ENCODE measurements at regions not wholly inside any gene's neighbourhood (a gene's known extent, or its start where the extent isn't known, plus 50 kb on each side); places are given as distances from the start of the nearest gene placed in this dataset.

DNA sequence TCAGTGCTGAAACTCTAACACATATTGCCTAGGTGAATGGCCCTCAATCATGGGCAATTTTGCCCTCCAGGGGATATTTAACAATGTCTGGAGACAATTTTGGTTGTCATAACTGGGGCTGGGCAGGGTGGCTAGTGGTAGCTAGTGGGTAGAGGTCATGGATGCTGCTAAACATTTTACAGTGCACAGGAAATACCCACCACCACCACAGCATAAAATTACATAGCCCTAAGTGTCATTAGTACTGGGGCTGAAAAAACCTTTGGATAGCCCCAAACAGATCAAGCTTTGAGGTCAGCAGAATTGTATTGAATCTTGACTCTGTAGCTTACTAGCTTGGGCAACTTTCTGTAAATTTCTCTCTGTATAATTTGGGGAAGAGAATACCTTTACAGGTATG lies 758.0 kb downstream of the BCL11B start:
- H2BK120ac ChIP-seq (ENCODE audit: low read depth, low read length): no peak overlapping the region

GRCh38 chr14:98536256-98536655 lies 735.7 kb downstream of the BCL11B start:
- H2BK5ac ChIP-seq (ENCODE audit: low read length): no peak overlapping the region
- no peak overlapping the region for H3K9ac ChIP-seq (ENCODE audit: low read depth, low read length, poor library complexity)
- WGBS, 2 donors (ENCODE audit: extremely low coverage in 2 of 2, insufficient read length in 2 of 2, insufficient replicate concordance in 1 of 2): no CpG with 5 or more reads among the region's 3 CpGs
- H3K18ac ChIP-seq (ENCODE audit: low read length): no peak overlapping the region
- H3K14ac ChIP-seq (ENCODE audit: low read length): no peak overlapping the region
- H4K8ac ChIP-seq (ENCODE audit: low read depth, low read length): no peak overlapping the region
- H2AK5ac ChIP-seq (ENCODE audit: low read depth, low read length): no peak overlapping the region
- H3K27ac ChIP-seq (replicated peaks; ENCODE audit: low read length): no peak overlapping the region
- H3K4ac ChIP-seq (ENCODE audit: low read length): no peak overlapping the region
- H3K27me3 ChIP-seq (ENCODE audit: control insufficient read depth in 3 of 3, insufficient read depth in 3 of 3, low read depth in 1 of 3, low read length in 3 of 3): no peaks in the 10 kb centered on the region
- H3K4me2 ChIP-seq (ENCODE audit: insufficient read depth, low read length, poor library complexity, severe bottlenecking): no peak overlapping the region
- no peaks in the 10 kb centered on the region for H3K9me3 ChIP-seq (replicated peaks in 1 of 2; ENCODE audit: control insufficient read depth in 2 of 2, insufficient read depth in 1 of 2, low read depth in 1 of 2, low read length in 2 of 2)
- no peaks in the 10 kb centered on the region for H3K36me3 ChIP-seq (replicated peaks in 1 of 2; ENCODE audit: control insufficient read depth in 2 of 2, insufficient read depth in 2 of 2, low read length in 2 of 2)
- no peak overlapping the region for H3K23ac ChIP-seq (ENCODE audit: low read depth, low read length, poor library complexity)
- no peak for DNase-seq (ENCODE audit: low spot score)
- peaks cover 0 to 2% of the 10 kb centered on the region in 2 donors for H3K4me1 ChIP-seq (ENCODE audit: control insufficient read depth in 2 of 2, insufficient read depth in 1 of 2, low read depth in 1 of 2, low read length in 2 of 2)
- H2BK12ac ChIP-seq (ENCODE audit: low read length): no peak overlapping the region
- H4K91ac ChIP-seq (ENCODE audit: low read depth, low read length, poor library complexity): no peak overlapping the region
- no peaks in the 10 kb centered on the region for H3K79me1 ChIP-seq (ENCODE audit: low read depth, low read length)
- no peak overlapping the region for H3K4me3 ChIP-seq (ENCODE audit: low read length in 2 of 2)
- no peak overlapping the region for H2BK15ac ChIP-seq (ENCODE audit: low read length)
- H2AFZ ChIP-seq (ENCODE audit: low read length): no peak overlapping the region
- no peak overlapping the region for H2BK120ac ChIP-seq (ENCODE audit: low read depth, low read length)

More for the DNA sequence above, 758.0 kb downstream of the BCL11B start:
- no peak overlapping the region for H3K9ac ChIP-seq (ENCODE audit: low read depth, low read length, poor library complexity)
- no peak overlapping the region for H3K18ac ChIP-seq (ENCODE audit: low read length)
- H2BK5ac ChIP-seq (ENCODE audit: low read length): no peak overlapping the region
- DNase-seq (ENCODE audit: low spot score): no peak
- no peak overlapping the region for H3K4me3 ChIP-seq (ENCODE audit: low read length in 2 of 2)
- H4K91ac ChIP-seq (ENCODE audit: low read depth, low read length, poor library complexity): no peak overlapping the region
- peaks cover 0 to 1% (median 0%) of the 10 kb centered on the region in 3 experiments for H3K27me3 ChIP-seq (ENCODE audit: control insufficient read depth in 3 of 3, insufficient read depth in 3 of 3, low read depth in 1 of 3, low read length in 3 of 3)
- H3K36me3 ChIP-seq (replicated peaks in 1 of 2; ENCODE audit: control insufficient read depth in 2 of 2, insufficient read depth in 2 of 2, low read length in 2 of 2): no peaks in the 10 kb centered on the region
- H3K14ac ChIP-seq (ENCODE audit: low read length): no peak overlapping the region
- H2AK5ac ChIP-seq (ENCODE audit: low read depth, low read length): no peak overlapping the region
- H3K9me3 ChIP-seq (replicated peaks in 1 of 2; ENCODE audit: control insufficient read depth in 2 of 2, insufficient read depth in 1 of 2, low read depth in 1 of 2, low read length in 2 of 2): no peaks in the 10 kb centered on the region
- no peak overlapping the region for H4K8ac ChIP-seq (ENCODE audit: low read depth, low read length)
- H3K23ac ChIP-seq (ENCODE audit: low read depth, low read length, poor library complexity): no peak overlapping the region
- no peak overlapping the region for H3K27ac ChIP-seq (replicated peaks; ENCODE audit: low read length)
- no peak overlapping the region for H3K4me2 ChIP-seq (ENCODE audit: insufficient read depth, low read length, poor library complexity, severe bottlenecking)
- no peak overlapping the region for H2BK15ac ChIP-seq (ENCODE audit: low read length)
- no peaks in the 10 kb centered on the region for H3K79me1 ChIP-seq (ENCODE audit: low read depth, low read length)
- H3K4me1 ChIP-seq (ENCODE audit: control insufficient read depth in 2 of 2, insufficient read depth in 1 of 2, low read depth in 1 of 2, low read length in 2 of 2): no peaks in the 10 kb centered on the region
- H2AFZ ChIP-seq (ENCODE audit: low read length): no peak overlapping the region
- no peak overlapping the region for H2BK12ac ChIP-seq (ENCODE audit: low read length)
- H3K4ac ChIP-seq (ENCODE audit: low read length): no peak overlapping the region

- no peak overlapping the region for H3K18ac ChIP-seq (ENCODE audit: low read length)
- H2AK5ac ChIP-seq (ENCODE audit: low read depth, low read length): no peak overlapping the region
- no peak overlapping the region for H3K27ac ChIP-seq (replicated peaks; ENCODE audit: low read length)
- no peaks in the 10 kb centered on the region for H3K4me1 ChIP-seq (ENCODE audit: control insufficient read depth in 2 of 2, insufficient read depth in 1 of 2, low read depth in 1 of 2, low read length in 2 of 2)
- no peak overlapping the region for H4K8ac ChIP-seq (ENCODE audit: low read depth, low read length)
- no peak overlapping the region for H2BK15ac ChIP-seq (ENCODE audit: low read length)
- H3K79me1 ChIP-seq (ENCODE audit: low read depth, low read length): no peaks in the 10 kb centered on the region
- no peaks in the 10 kb centered on the region for H3K9me3 ChIP-seq (replicated peaks in 1 of 2; ENCODE audit: control insufficient read depth in 2 of 2, insufficient read depth in 1 of 2, low read depth in 1 of 2, low read length in 2 of 2)
- H3K14ac ChIP-seq (ENCODE audit: low read length): no peak overlapping the region
- no peak overlapping the region for H3K4me3 ChIP-seq (ENCODE audit: low read length in 2 of 2)
- no peak overlapping the region for H2AFZ ChIP-seq (ENCODE audit: low read length)
- H3K4me2 ChIP-seq (ENCODE audit: insufficient read depth, low read length, poor library complexity, severe bottlenecking): no peak overlapping the region
- H4K91ac ChIP-seq (ENCODE audit: low read depth, low read length, poor library complexity): no peak overlapping the region
- DNase-seq (ENCODE audit: low spot score): no peak
- no peak overlapping the region for H2BK12ac ChIP-seq (ENCODE audit: low read length)
- H2BK5ac ChIP-seq (ENCODE audit: low read length): no peak overlapping the region
- H3K9ac ChIP-seq (ENCODE audit: low read depth, low read length, poor library complexity): no peak overlapping the region
- no peak overlapping the region for H3K23ac ChIP-seq (ENCODE audit: low read depth, low read length, poor library complexity)
- H2BK120ac ChIP-seq (ENCODE audit: low read depth, low read length): no peak overlapping the region
- no peaks in the 10 kb centered on the region for H3K27me3 ChIP-seq (ENCODE audit: control insufficient read depth in 3 of 3, insufficient read depth in 3 of 3, low read depth in 1 of 3, low read length in 3 of 3)
- no peaks in the 10 kb centered on the region for H3K36me3 ChIP-seq (replicated peaks in 1 of 2; ENCODE audit: control insufficient read depth in 2 of 2, insufficient read depth in 2 of 2, low read length in 2 of 2)
- no CpG with 5 or more reads among the region's 10 CpGs for WGBS, 2 donors (ENCODE audit: extremely low coverage in 2 of 2, insufficient read length in 2 of 2, insufficient replicate concordance in 1 of 2)
- H3K4ac ChIP-seq (ENCODE audit: low read length): no peak overlapping the region
Observed at GRCh38 chr14:98542316-98542715, 729.7 kb downstream of the BCL11B start.

DNA sequence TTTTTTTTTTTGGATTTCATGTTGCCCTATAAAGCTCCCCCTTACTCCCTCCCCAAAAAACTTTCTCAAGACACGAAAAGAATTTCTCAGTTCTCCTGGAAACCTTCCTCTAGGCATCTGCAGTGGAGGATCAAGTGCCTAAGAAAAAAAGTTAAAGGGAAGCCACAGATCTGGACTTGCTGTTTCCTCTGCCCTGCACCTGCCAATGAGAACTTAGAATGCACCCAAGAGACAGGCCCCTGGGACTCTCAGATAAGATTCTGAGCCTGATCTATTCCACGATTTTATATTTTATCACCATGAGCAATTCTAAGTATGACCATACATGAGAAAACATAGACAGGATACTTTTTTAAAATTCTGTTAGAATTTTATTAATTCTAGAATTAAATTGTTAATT lies 728.9 kb downstream of the BCL11B start:
- Histone ChIP-seq H2AFZ (ENCODE audit: low read length) (no peak overlapping the region), H3K79me1 (ENCODE audit: low read depth, low read length) (no peaks in the 10 kb centered on the region), H2BK5ac (ENCODE audit: low read length) (no peak overlapping the region), H3K27me3 (ENCODE audit: control insufficient read depth in 3 of 3, insufficient read depth in 3 of 3, low read depth in 1 of 3, low read length in 3 of 3) (no peaks in the 10 kb centered on the region), H4K91ac (ENCODE audit: low read depth, low read length, poor library complexity) (no peak overlapping the region), H4K8ac (ENCODE audit: low read depth, low read length) (no peak overlapping the region), H2BK12ac (ENCODE audit: low read length) (no peak overlapping the region), H3K4me1 (ENCODE audit: control insufficient read depth in 2 of 2, insufficient read depth in 1 of 2, low read depth in 1 of 2, low read length in 2 of 2) (no peaks in the 10 kb centered on the region), H3K9ac (ENCODE audit: low read depth, low read length, poor library complexity) (no peak overlapping the region), H3K9me3 (replicated peaks in 1 of 2; ENCODE audit: control insufficient read depth in 2 of 2, insufficient read depth in 1 of 2, low read depth in 1 of 2, low read length in 2 of 2) (no peaks in the 10 kb centered on the region), H2AK5ac (ENCODE audit: low read depth, low read length) (no peak overlapping the region), H3K14ac (ENCODE audit: low read length) (no peak overlapping the region), H3K4me2 (ENCODE audit: insufficient read depth, low read length, poor library complexity, severe bottlenecking) (no peak overlapping the region), H3K4ac (ENCODE audit: low read length) (no peak overlapping the region), H3K18ac (ENCODE audit: low read length) (no peak overlapping the region), H3K4me3 (ENCODE audit: low read length in 2 of 2) (no peak overlapping the region), H3K36me3 (replicated peaks in 1 of 2; ENCODE audit: control insufficient read depth in 2 of 2, insufficient read depth in 2 of 2, low read length in 2 of 2) (no peaks in the 10 kb centered on the region), H2BK15ac (ENCODE audit: low read length) (no peak overlapping the region), H3K23ac (ENCODE audit: low read depth, low read length, poor library complexity) (no peak overlapping the region), H2BK120ac (ENCODE audit: low read depth, low read length) (no peak overlapping the region), H3K27ac (replicated peaks; ENCODE audit: low read length) (no peak overlapping the region)
- no peak for DNase-seq (ENCODE audit: low spot score)
- no CpG with 5 or more reads among the region's 2 CpGs for WGBS, 2 donors (ENCODE audit: extremely low coverage in 2 of 2, insufficient read length in 2 of 2, insufficient replicate concordance in 1 of 2)
